ENCODE measurements at regions not wholly inside any gene's neighbourhood (a gene's known extent, or its start where the extent isn't known, plus 50 kb on each side); places are given as distances from the start of the nearest gene placed in this dataset.

- TF ChIP-seq E2F4 (CRISPR knock-in tag; IDR thresholded peaks at IDR 0.05; ENCODE audit: low read depth) (no peak), ZBTB2 (IDR thresholded peaks at IDR 0.05) (no peak), RFX5 (IDR thresholded peaks at IDR 0.05; ENCODE audit: low read depth, low read length) (no peak), MGA (IDR thresholded peaks at IDR 0.05) (no peak), RNF2 (IDR thresholded peaks at IDR 0.05) (no peak), ZNF316 (IDR thresholded peaks at IDR 0.05) (no peak), ZNF518B (CRISPR knock-in tag; IDR thresholded peaks at IDR 0.05) (no peak), HDAC3 (IDR thresholded peaks at IDR 0.05; ENCODE audit: borderline replicate concordance, partially characterized antibody) (no peak), FOXA3 (CRISPR knock-in tag; conservative IDR thresholded peaks at IDR 0.05 in 1 of 2, IDR thresholded peaks at IDR 0.05 in 1 of 2) (no peak)
Observed at GRCh38 chr14:71333705-71334104, 426.4 kb downstream of the PCNX1 start (continued).

Data from K562 (cell line).